GM21447 (cell line): ENCODE measurements at regions not wholly inside any gene's neighbourhood (a gene's known extent, or its start where the extent isn't known, plus 50 kb on each side); places are given as distances from the start of the nearest gene placed in this dataset.
A peak's percentile ranks its signal among the peaks of the same experiment; 100 is the strongest.

Source experiments
- ATAC-seq: cut with Tn5 transposase; IDR thresholded peaks from one replicate; pipeline ENCODE4 v1.9.1; 2021; ENCODE audit not compliant: unreplicated experiment

DNA sequence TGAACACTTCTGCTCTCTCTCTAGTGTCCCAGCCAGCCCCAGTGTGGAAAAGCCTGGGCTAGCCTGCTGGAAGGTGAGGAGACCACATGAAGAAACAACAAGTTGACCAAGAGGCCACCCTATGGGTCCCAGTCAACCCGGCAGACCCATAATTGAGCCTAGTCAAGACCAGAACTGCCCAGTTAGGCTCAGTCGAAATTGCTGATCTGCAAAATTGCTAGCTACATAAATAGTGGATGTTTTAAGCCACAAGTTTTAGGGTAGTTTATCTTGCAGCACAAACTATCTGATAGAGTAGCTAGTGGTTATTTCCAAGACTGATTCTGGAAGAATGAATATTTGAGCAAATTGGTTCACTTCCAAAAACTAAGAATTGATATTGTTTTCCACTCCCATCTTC is 82.3 kb upstream of the CCDC112 start:
- no peak for ATAC-seq

DNA sequence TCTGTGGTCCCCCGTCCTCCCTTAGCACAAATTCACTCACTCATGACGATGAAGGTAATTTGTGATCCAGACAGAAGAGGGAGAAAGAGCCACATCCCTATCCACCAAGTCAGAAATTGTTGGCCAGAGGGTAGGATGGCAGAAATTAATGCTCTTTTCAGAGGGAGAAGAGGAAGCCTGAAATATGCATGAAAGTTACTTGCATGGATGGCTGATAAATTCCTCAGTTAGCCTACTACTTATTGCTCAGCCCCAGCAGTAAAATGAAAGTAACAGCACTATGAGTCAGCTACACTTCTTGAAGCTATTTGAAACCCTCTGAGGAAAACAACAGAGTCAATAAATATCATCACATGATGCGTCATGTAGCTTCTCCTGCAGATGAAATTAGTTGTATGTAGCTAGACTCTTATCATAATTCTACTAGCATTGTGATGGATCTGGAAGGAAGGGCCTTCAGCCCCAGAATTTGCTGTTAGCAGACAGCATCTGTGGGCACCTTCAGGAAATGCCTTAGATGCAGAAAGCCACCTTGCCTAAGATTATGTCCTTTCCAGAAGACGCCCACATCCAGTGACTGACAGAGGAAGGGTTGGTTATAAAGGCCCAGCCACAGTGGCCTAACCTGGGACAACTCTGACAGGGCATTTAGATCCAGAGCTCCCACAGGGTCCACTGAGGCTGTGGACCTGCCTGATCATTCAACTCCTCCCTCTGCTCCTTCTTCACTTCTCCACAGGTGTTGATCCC is 81.2 kb upstream of the CCDC112 start:
- peak; percentile 65 for ATAC-seq

DNA sequence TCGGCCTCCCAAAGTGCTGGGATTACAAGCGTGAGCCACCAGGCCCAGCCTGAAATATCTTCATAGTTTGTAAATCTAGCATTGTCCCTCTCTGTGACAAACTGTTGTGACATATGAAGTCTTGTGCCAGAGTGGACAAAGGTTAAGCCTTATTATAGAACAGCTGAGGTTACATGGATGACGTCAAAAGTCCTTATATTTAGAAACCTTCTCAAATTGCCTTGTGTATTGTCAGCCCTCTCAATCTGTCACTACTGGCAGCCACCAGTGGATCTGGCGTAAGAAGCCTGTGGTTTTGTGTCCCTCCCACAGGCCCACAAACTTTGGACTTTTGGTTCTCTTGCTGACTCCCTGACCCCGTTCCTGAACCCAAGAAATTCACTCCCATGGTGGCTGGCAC is 79.4 kb upstream of the CCDC112 start:
- ATAC-seq, result no peak

DNA sequence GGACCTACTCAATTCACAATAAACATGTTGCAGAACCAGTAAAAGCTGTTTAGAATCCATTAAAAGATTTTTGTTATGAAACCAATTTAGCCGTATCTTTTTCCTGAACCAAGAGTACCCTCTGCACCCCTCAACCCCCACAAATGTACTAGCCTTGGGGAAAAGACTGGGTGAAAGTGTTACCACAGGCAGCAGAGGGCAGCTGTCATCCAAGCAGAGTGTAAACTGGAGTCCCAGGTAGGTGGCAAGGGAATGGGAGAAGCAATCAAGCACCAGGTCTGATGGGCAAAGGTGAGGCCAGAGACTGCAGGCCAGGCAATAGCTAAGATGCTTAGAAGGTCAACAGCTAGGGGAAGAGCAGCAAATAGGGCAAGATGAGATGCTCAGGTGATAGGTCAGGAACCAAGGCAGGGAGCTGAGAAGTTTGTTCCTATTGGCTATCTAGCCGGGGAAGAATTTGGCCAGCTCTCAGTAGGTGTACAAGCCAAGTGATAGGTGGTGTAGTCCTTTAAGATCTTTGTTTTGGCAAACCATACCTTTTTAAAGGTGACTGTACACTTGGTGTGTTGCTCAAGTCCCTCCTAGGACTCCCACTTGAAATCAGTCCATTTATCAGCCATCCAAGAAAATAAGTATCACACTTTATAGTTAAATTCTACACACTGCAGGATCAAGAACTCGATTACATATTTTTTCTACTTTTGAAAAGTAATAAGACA is 77.8 kb upstream of the CCDC112 start:
- no peak for ATAC-seq

DNA sequence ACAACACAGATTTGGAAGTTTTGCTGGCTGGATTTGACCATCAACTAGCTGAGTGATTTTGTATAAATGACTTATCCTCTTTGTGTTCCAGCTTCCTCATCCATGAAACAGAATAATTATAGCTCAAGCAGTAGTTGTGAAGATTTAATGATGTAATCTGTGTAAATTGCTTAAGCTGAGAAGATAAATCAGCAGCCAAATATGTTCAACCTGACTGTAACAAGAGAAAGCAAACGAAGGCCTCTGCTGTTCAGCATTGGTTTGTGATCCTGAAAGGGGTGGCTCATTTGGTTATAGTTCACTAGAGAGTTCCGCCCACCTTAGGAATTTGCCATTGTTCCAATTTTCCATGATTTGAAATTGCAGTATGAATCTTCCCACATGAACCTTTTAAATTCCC is 75.7 kb upstream of the CCDC112 start:
- no peak for ATAC-seq

DNA sequence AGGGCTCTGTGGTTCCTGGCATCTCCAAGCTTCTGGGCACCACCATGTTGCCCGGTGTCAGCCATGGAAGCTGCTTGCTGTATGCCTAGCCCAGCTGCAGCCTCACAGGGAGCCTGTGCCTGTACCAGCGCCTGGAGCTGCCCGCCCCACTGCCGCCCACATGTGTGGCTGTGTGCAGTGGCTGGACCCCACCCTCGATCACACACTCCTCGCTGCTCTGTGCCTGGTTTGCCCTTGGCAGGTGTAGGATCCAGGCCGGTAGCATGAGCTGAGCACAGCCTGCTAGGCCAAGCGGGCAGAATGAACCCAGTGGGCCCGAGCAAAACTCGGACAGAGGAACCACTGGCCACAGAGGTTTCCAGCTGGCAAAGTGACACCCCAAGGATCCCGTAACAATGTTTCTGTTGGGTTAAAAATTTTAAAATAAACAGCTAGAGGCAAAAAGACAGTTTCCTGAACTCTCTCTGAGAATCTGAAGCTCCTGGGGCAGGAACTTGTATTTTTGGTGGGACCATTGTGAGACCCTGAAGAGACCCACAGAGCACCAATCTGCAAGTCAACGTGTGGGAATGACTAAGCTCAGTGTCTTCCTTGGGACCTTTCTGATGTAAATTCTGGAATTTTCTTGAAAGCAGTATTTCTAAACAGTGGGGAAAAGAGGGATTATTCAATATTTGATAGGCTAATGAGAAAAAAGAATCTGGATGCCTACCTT is 73.1 kb upstream of the CCDC112 start:
- no peak for ATAC-seq

DNA sequence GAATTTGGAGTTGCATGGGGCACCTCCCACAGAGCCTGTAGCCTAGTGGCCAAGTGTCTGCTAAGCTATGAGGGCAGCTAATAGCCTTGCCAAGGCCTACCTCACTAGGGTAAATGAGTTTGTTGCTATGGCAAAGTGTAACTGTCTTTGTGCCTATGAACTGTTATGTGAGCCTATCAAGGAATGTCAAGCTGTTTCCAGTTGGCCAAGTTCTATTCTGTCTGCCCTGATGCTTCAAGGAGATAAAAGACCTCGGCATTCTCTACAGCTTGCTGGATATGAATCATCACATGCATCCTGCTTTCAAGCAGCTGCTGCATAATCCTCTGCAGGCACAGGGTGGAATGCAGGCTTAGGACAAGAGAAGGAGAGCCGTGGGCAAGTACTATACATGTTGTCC is 69.8 kb upstream of the CCDC112 start:
- no peak for ATAC-seq

DNA sequence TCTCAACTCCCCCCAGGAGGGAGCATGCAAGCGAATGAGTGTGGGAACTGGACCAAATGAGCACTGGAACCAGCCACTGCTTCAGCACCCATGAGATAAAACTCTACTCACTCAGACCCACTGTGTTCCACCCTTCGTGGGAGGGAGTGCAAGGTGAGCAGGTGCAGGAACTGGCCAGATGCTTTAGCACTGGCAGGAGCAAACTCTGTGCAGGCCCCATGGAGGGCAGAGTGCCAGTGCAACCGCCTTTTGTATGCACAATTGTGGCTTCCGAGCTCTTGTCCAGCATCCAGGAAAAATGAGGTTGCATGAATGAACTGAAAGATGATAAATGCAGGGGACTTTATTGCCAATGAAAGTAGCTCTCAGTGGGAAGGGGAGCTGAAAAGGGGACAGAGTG is 67.4 kb upstream of the CCDC112 start:
- no peak for ATAC-seq

DNA sequence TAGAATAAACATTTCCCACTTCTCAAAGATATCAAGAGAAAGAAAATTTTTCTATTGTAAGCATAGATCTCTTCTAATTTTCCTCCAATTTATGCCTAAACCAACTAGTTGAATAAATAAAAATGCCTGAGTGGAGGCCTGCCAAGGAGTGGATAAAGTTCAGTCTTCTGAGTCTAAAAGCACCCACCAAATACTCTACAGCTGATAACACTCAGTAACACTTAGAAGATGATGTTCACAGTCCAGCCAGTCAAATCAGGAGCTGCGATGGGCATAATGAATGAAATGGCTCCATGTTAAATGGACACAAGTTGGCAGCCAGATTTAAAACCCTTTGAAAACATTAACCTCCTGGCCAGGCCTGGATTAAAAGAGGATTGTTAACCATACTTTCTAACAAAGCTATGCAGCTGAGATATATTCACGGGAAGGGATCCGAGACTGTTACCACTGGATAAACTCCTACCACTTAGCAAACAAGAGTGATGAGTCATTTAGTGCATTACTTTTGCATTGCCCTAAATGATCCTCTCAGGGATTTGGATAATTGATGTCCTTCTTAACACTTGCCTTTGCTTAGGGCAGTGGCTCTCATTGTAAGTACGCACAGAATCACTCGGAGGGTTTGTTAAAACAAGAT is 63.7 kb upstream of the CCDC112 start:
- ATAC-seq, result no peak

DNA sequence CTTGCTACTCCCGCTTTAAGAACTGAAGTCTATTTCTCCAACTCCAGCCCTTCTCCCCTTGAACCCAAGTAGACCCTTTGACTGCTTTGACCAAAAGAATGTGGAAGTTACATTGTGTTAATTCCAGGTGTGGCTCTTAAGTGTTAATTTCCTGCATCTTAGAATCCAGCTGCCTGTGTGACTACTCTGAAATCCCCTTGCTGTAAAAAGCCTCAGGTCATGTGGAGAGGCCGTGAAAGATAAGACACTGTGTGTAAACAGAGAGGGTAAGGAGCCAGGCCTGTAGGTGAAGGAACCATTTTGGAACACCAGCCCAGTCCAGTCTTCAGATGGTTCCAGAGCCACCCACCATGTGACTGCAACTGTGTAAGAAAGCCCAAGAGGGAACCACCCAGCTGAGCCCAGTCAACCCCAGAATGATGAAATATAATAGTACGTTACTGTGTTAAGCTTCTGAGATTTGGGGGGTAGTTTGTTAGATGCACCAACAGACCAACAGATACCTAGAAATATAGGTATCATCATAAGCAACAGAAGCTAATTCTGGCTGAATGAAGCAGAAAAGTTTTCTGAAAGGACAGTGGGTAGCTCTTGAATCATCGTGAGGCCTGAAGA is 59.4 kb upstream of the CCDC112 start:
- no peak for ATAC-seq

DNA sequence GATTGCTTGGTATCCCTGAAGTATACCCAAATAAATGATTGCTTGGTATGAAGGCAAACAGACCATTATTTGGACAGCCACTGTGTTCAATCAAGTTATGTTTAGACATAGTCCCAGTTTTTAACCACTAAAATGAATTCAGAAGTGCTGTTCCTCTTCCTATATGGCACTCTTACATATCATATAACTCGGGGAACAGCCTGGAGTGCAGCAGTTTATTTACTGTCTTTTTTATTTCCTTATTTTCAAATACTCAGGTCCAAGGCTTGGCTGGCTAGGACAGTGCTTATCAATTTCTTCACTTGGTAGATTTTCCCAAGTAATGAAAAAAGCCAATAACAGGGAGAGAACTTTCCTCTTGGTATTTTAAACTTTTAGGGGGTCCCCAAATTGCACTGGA is 58.6 kb upstream of the CCDC112 start:
- no peak for ATAC-seq

DNA sequence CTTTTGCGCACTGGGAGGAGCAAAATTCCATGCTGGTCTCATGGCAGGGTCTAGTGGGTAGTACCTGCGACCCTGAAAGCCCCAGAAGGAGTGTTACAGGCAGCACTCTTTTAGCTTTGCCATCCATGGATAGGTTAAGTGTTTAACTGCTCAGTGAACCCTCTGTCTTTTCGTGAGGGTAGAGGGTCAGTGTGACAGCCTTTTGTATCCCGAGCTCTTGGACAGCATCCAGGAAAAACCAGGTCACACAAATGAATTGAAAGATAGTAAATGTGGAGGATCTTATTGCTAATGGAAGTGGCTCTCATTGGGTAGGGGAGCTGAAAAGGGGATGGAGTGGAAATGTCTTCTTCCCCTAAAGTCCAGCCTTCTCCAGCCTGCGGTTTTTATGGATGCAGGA is 57.8 kb upstream of the CCDC112 start:
- no peak for ATAC-seq

DNA sequence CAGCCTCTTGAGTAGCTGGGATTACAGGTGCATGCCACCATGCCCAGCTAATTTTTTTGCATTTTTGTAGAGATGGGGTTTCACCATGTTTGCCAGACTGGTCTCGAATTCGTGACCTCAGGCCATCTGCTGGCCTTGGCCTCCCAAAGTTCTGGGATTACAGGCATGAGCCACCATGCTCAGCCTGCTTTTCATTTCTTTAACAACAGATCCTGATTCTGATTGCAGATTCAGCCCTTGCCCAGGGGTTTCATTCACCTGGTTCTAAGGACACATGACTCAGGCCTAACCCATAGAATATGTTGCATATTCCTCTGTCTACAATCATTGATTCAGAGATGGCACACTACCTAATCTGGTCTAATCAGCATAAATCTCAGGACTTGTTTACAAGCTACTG is 56.1 kb upstream of the CCDC112 start:
- ATAC-seq, result no peak

DNA sequence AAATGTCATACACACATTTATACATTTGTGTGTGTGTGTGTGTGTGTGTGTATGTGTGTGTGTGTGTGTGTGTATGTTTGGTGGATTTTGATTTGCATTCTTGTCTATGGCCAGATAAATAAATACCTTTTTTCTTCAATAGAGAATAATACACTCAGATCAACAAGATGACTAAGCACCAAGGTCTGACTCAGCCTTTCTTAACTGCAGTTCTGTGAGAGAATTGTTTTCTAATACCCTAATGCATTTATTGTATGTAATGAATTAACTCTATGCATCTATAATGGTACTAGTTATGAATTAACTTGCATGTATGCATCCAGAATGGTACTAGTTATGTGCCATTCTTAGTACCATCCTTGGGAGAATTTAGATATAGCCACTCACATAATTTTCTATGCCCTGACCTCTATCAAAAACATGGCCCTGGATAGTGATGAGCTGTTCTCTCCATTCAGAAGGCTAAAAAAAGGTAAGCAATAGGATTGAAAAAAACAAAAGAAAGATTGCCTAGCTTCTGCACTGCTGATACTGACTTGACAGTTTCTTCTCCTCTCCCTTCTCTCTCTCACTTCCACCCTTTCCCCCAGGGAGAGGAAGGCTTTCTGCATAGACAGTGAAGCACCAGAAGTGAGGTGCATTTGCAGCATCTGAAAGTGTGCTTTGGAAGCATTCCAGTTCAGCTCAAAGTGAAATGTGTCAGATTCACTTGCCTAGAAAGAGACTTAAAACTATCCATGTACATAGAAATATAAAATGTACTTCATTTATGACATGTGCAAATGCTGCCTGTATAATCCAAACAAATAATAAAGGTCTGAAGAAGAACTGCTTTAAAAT is 55.1 kb upstream of the CCDC112 start:
- peak; percentile 69 for ATAC-seq

DNA sequence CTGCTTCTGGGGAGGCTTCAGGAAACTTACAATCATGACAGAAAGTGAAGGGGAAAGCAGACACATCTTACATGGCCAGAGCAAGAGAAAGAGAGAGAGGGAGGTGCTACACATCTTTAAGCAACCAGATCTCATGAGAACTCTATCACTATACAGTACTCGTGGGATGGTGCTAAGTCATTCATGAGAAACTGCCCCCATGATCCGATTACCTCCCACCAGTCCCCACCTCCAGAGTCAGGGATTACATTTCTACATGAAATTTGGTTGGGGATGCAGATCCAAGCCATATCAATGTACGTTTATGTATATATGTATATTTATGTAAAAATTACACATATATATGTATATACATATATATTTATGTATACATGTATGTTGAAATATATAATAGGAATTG is 54.4 kb upstream of the CCDC112 start:
- ATAC-seq, result no peak

DNA sequence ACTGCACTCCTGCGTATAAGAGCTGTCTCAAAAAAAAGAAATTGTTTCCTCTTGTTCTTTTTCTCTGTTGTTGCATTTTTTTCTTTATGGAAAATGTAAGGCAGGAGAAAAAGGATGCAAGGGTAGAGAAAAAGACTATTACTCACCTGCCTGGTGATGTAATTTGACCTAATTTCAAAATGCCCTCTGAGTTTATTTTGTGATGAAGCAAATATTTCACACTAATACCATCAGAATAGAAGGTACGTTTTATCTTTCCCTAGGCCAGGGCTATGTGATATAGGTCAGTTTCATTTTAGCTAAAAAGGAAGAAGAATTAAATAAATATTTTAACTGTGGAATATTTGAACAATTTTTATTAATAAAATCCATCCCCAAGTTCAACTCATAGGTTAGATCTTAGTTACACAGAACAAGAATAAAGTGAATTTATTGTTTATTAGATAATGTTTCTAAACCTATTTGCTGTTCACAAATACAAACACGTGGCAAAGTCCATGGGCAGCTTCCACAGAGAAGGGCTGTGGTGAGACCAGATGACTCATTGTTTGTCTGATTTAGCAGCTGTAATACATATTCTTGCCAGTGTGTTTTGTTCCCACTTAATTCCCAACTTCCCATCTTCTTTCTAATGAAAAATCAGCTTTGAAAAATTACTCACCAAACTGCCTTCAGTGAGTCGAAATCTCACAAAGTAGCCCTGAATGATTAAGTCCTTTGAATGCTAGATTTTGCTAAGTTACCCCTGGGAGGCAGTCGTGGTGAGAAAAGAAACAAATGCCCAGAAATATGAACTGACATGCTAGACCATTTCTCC is 52.8 kb upstream of the CCDC112 start:
- no peak for ATAC-seq

DNA sequence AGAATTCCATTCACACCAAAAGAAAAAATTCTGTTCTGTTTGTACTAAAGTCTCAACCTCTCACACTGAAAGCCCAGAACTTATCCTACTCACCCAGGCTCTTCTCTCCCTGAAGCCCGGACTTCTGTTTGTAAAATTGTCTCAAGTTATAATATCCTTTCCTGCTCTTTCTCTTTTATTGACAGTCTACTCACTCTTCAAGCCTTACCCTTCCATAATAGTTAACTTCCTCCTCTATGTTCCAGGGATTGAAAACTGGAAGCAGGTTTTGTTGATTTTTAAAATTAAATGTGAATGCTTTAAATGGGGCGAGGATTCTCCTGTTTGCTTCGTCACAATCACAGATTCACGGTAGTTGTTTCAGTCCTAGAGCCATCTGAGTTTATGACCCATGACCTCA is 51.7 kb upstream of the CCDC112 start:
- no peak for ATAC-seq
